ENCODE measurements at regions not wholly inside any gene's neighbourhood (a gene's known extent, or its start where the extent isn't known, plus 50 kb on each side); places are given as distances from the start of the nearest gene placed in this dataset.
A peak's percentile ranks its signal among the peaks of the same experiment; 100 is the strongest.

DNA sequence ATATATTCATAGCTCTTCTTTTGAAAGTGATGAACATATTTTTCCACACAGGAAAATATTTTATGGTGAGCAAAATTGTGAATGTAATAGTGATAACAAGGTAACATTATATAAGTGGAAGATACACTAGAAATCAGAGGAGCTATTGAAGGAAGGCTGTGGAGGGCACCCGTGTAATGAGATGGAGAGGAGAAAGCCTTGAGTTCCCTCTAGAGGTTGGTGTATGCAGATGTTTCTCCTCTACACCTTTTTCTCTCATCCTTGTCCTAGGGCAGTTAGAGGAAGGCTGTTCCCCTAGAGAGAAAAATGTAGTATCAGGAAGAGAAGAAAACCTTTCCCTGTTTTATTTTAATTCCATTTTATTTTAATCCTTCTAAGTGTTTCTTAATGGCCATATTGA is 54.6 kb upstream of the NRG3 start:
- TF ChIP-seq MTA3 (IDR thresholded peaks at IDR 0.05; ENCODE audit: borderline replicate concordance, low read length) (no peak), ZNF384 (IDR thresholded peaks at IDR 0.05; ENCODE audit: borderline replicate concordance, low read depth, low read length) (no peak), POLR2AphosphoS5 (IDR thresholded peaks at IDR 0.05; ENCODE audit: low read length) (no peak), CEBPB (IDR thresholded peaks at IDR 0.05; ENCODE audit: borderline replicate concordance in 1 of 2, low read depth in 2 of 2, low read length in 2 of 2) (no peak), POLR2A (IDR thresholded peaks at IDR 0.05; ENCODE audit: low read depth, low read length) (no peak), TCF7 (IDR thresholded peaks at IDR 0.05; ENCODE audit: borderline replicate concordance) (no peak)
- TF ChIP-seq, protein P1, sequence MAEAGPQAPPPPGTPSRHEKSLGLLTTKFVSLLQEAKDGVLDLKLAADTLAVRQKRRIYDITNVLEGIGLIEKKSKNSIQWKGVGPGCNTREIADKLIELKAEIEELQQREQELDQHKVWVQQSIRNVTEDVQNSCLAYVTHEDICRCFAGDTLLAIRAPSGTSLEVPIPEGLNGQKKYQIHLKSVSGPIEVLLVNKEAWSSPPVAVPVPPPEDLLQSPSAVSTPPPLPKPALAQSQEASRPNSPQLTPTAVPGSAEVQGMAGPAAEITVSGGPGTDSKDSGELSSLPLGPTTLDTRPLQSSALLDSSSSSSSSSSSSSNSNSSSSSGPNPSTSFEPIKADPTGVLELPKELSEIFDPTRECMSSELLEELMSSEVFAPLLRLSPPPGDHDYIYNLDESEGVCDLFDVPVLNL (IDR thresholded peaks at IDR 0.05; ENCODE audit: low read depth, low read length) = no peak
- TF ChIP-seq, protein P2, sequence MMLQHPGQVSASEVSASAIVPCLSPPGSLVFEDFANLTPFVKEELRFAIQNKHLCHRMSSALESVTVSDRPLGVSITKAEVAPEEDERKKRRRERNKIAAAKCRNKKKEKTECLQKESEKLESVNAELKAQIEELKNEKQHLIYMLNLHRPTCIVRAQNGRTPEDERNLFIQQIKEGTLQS (IDR thresholded peaks at IDR 0.05; ENCODE audit: borderline replicate concordance, extremely low read depth, low read depth, low read length) = no peak
- TF ChIP-seq, protein P3, sequence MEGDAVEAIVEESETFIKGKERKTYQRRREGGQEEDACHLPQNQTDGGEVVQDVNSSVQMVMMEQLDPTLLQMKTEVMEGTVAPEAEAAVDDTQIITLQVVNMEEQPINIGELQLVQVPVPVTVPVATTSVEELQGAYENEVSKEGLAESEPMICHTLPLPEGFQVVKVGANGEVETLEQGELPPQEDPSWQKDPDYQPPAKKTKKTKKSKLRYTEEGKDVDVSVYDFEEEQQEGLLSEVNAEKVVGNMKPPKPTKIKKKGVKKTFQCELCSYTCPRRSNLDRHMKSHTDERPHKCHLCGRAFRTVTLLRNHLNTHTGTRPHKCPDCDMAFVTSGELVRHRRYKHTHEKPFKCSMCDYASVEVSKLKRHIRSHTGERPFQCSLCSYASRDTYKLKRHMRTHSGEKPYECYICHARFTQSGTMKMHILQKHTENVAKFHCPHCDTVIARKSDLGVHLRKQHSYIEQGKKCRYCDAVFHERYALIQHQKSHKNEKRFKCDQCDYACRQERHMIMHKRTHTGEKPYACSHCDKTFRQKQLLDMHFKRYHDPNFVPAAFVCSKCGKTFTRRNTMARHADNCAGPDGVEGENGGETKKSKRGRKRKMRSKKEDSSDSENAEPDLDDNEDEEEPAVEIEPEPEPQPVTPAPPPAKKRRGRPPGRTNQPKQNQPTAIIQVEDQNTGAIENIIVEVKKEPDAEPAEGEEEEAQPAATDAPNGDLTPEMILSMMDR (IDR thresholded peaks at IDR 0.05 in 2 of 3, conservative IDR thresholded peaks at IDR 0.05 in 1 of 3; ENCODE audit: control insufficient read depth in 2 of 3, extremely low read depth in 1 of 3, insufficient read depth in 1 of 3, low read depth in 3 of 3, low read length in 3 of 3) = peak in 1 of 3 experiments; percentile 44; a peak in 2 of 6 replicates
